Gastrocnemius medialis (tissue), 4 donors: ENCODE measurements at regions not wholly inside any gene's neighbourhood (a gene's known extent, or its start where the extent isn't known, plus 50 kb on each side); places are given as distances from the start of the nearest gene placed in this dataset.

ENCODE experiments used
- ATAC-seq, 2 donors: fragments of 150-250 bp; one replicate each; pipeline ENCODE4 v1.9.1; 2016
- DNase-seq, 2 donors: peaks; one replicate each; pipeline ENCODE4 v3.0.0-alpha.2; 2019
- H3K27ac ChIP-seq, 4 donors: fragments of 200-600 bp; sonication (generic); 1 replicate in 1 of 4; 2 replicates in 3 of 4; pipeline ENCODE4 v1.5.1; 2016 to 2018; ENCODE audit warnings: mild to moderate bottlenecking in 2 of 4, moderate library complexity in 1 of 4
- H3K27me3 ChIP-seq, 3 donors: fragments of 200-600 bp; sonication (generic) in 2 of 3; 1 replicate in 1 of 3; 2 replicates in 2 of 3; pipeline versions ENCODE4 v1.5.1 to v1.6.0; 2016 to 2019; ENCODE audit warnings: mild to moderate bottlenecking in 1 of 3, moderate library complexity in 1 of 3
- H3K36me3 ChIP-seq, 2 donors: fragments of 200-600 bp; sonication (generic) in 1 of 2; one replicate each; pipeline ENCODE4 v1.5.1; 2017 to 2018
- H3K4me1 ChIP-seq, 2 donors: fragments of 200-600 bp; sonication (generic) in 1 of 2; one replicate each; pipeline ENCODE4 v1.5.1; 2016 to 2017; ENCODE audit warnings: mild to moderate bottlenecking in 2 of 2
- H3K4me3 ChIP-seq, 4 donors: fragments of 200-600 bp; sonication (generic) in 3 of 4; 1 replicate in 1 of 4; 2 replicates in 3 of 4; pipeline ENCODE4 v1.5.1; 2016 to 2019; ENCODE audit warnings: mild to moderate bottlenecking in 2 of 4
- H3K9me3 ChIP-seq, 3 donors: fragments of 200-600 bp; sonication (generic) in 2 of 3; 1 replicate in 1 of 3; 2 replicates in 2 of 3; pipeline ENCODE4 v1.5.1; 2016 to 2019
- POLR2A ChIP-seq, 2 donors: fragments of 450-650 bp; IDR thresholded peaks; one replicate each; pipeline ENCODE4 v1.6.1; 2017; ENCODE audit warnings: antibody characterized with exemption in 2 of 2, mild to moderate bottlenecking in 2 of 2, moderate library complexity in 2 of 2
- in situ Hi-C, 4 donors: fragments of 200-750 bp; cut with MboI; loops; one replicate each; pipeline versions ENCODE4 v1.15.0 to v1.8.0; 2017; ENCODE audit warnings: low sequenced_read_pairs in 4 of 4
- intact Hi-C: fragments of 100-400 bp; cut with DNase I; formaldehyde crosslinking; loops from one replicate; pipeline ENCODE4 v1.15.1; 2023; ENCODE audit warnings: low total_unique reads
- TF ChIP-seq, protein P1 (sequence below), 5 experiments: fragments of 450-650 bp in 3 of 5; fragments of 200-600 bp in 2 of 5; sonication (generic) in 2 of 5; IDR thresholded peaks in 4 of 5; conservative IDR thresholded peaks in 1 of 5; 1 replicate in 4 of 5; 2 replicates in 1 of 5; pipeline ENCODE4 v1.5.1; 2016 to 2019; ENCODE audit warnings: antibody characterized with exemption in 5 of 5, mild to moderate bottlenecking in 3 of 5, moderate library complexity in 3 of 5

DNA sequence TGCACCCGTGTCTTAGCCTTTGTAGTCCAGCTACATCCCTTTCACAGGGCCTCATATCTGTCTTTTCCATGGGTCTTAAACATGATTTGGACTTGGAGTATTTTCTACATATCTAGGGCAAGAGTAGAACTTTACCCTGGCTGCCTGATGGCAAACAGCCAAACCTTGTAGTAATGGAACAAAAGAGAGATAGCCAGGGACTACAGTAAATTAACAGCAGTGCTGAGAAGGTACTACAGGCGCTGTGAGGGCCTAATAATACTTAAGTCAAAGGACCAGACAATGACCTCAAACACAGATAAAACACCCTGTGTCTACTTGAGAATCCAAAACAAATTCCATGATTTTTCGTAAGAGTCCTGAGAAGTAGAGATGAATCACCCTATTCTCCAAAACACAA lies 111.0 kb upstream of the WDR17 start:
- Histone ChIP-seq H3K4me1 (no peaks in the 10 kb centered on the region), H3K4me3 (no peak overlapping the region), H3K27ac (no peak overlapping the region), H3K27me3 (no peaks in the 10 kb centered on the region), H3K9me3 (no peaks in the 10 kb centered on the region), H3K36me3 (no peaks in the 10 kb centered on the region)
- ATAC-seq = no peak
- no peak for DNase-seq
- intact Hi-C loops = loop anchor here (10.0 kb wide), 1 partner anchor 390 kb away; no protein-coding TSS in a partner anchor
- in situ Hi-C loops = no loop called here
- TF ChIP-seq, protein P1, sequence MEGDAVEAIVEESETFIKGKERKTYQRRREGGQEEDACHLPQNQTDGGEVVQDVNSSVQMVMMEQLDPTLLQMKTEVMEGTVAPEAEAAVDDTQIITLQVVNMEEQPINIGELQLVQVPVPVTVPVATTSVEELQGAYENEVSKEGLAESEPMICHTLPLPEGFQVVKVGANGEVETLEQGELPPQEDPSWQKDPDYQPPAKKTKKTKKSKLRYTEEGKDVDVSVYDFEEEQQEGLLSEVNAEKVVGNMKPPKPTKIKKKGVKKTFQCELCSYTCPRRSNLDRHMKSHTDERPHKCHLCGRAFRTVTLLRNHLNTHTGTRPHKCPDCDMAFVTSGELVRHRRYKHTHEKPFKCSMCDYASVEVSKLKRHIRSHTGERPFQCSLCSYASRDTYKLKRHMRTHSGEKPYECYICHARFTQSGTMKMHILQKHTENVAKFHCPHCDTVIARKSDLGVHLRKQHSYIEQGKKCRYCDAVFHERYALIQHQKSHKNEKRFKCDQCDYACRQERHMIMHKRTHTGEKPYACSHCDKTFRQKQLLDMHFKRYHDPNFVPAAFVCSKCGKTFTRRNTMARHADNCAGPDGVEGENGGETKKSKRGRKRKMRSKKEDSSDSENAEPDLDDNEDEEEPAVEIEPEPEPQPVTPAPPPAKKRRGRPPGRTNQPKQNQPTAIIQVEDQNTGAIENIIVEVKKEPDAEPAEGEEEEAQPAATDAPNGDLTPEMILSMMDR (IDR thresholded peaks at IDR 0.05 in 4 of 5, conservative IDR thresholded peaks at IDR 0.05 in 1 of 5) = no peak
- no peak for TF ChIP-seq POLR2A (IDR thresholded peaks at IDR 0.05)

DNA sequence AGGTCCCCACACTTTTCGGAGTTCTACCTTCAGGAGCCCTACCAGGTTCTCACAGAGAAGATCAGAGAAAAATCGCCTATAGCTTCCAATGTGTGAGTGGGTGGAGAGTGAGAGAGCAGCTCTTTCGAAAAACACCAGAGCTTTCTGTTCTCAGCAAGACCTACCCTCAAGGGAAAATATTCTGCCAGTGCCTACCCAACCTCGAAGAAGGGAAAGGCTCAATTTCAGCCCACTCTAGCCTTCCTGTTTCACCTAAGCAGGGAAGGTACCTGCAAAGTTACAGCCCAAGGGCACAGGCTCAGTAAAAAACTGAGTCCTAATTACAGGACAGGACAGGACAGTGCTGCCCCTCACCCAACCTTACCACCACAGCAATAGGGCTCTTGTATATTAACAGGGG lies 104.0 kb upstream of the WDR17 start:
- H3K9me3 ChIP-seq = no peaks in the 10 kb centered on the region
- intact Hi-C loops (no loop called here), in situ Hi-C loops (no loop called here)
- TF ChIP-seq POLR2A (IDR thresholded peaks at IDR 0.05) = no peak
- TF ChIP-seq, protein P1 (IDR thresholded peaks at IDR 0.05 in 4 of 5, conservative IDR thresholded peaks at IDR 0.05 in 1 of 5) = no peak
- H3K4me1 ChIP-seq = no peaks in the 10 kb centered on the region
- no peak overlapping the region for H3K27ac ChIP-seq
- ATAC-seq (no peak), DNase-seq (no peak)
- no peaks in the 10 kb centered on the region for H3K36me3 ChIP-seq
- no peak overlapping the region for H3K4me3 ChIP-seq
- no peaks in the 10 kb centered on the region for H3K27me3 ChIP-seq

DNA sequence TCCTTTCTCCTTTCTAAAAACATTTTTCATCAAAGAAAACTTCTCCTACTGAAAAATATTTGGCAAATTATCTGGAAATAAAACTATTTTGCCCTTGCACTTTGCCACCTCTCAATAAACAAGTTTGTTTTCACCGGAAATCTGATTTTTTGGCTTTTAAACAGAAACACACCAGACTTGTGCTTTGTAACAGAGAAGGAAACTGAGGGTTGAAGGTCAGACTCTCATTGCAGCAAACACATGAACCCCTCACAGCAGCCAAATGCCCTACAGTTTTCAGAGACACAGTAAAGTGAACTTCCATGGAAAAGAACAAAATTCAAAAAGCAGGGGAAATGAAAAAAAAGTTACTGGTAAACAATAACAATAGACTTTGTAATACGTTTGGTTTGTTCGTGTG lies 95.6 kb upstream of the WDR17 start:
- in situ Hi-C loops (no loop called here), intact Hi-C loops (no loop called here)
- Histone ChIP-seq H3K36me3 (no peaks in the 10 kb centered on the region), H3K4me3 (no peak overlapping the region), H3K4me1 (no peaks in the 10 kb centered on the region), H3K27ac (no peak overlapping the region), H3K9me3 (no peaks in the 10 kb centered on the region), H3K27me3 (no peaks in the 10 kb centered on the region)
- no peak for DNase-seq
- TF ChIP-seq, protein P1 (IDR thresholded peaks at IDR 0.05 in 4 of 5, conservative IDR thresholded peaks at IDR 0.05 in 1 of 5) = no peak
- no peak for TF ChIP-seq POLR2A (IDR thresholded peaks at IDR 0.05)
- no peak for ATAC-seq

DNA sequence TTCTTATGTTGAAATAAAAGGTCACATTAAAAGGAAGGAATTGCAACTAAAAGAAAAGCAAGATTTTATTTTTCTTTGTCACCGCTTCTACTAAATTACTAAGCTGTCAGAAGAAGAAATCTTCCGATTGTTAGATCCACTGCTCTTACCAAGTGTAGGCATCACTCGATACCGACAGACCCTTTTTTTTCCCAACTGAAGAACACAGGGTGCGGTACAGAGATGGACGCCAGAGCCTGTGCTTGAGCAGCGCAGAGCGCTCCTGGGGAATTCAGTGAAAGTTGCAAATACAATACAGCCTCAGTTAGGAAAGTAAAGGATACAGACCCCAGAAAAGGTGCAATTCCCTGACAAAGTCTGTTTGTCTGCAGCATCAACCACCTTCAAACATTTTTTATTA lies 94.9 kb upstream of the WDR17 start:
- H3K27me3 ChIP-seq = no peaks in the 10 kb centered on the region
- intact Hi-C loops = no loop called here
- H3K4me1 ChIP-seq = no peaks in the 10 kb centered on the region
- H3K27ac ChIP-seq = no peak overlapping the region
- TF ChIP-seq POLR2A (IDR thresholded peaks at IDR 0.05) = no peak
- TF ChIP-seq, protein P1 (IDR thresholded peaks at IDR 0.05 in 4 of 5, conservative IDR thresholded peaks at IDR 0.05 in 1 of 5) = no peak
- no peaks in the 10 kb centered on the region for H3K36me3 ChIP-seq
- no peak for DNase-seq
- H3K9me3 ChIP-seq = no peaks in the 10 kb centered on the region
- H3K4me3 ChIP-seq = no peak overlapping the region
- no peak for ATAC-seq
- in situ Hi-C loops = no loop called here
